NCI-H2081 treated with DMSO at 0.1 percent for 48 hours (cell line): ENCODE measurements at regions not wholly inside any gene's neighbourhood (a gene's known extent, or its start where the extent isn't known, plus 50 kb on each side); places are given as distances from the start of the nearest gene placed in this dataset.
A peak's percentile ranks its signal among the peaks of the same experiment; 100 is the strongest.

Source experiments
- DNase-seq: peaks from one replicate; lab custom pipeline; 2025; lab: John Stamatoyannopoulos, UW

GRCh38 chr2:219901155-219901554 is 273.7 kb downstream of the SLC4A3 start:
- no peak for DNase-seq

GRCh38 chr2:219902891-219903552 is 275.6 kb downstream of the SLC4A3 start:
- no peak for DNase-seq

GRCh38 chr2:219905640-219906039 is 278.2 kb downstream of the SLC4A3 start:
- DNase-seq = no peak

DNA sequence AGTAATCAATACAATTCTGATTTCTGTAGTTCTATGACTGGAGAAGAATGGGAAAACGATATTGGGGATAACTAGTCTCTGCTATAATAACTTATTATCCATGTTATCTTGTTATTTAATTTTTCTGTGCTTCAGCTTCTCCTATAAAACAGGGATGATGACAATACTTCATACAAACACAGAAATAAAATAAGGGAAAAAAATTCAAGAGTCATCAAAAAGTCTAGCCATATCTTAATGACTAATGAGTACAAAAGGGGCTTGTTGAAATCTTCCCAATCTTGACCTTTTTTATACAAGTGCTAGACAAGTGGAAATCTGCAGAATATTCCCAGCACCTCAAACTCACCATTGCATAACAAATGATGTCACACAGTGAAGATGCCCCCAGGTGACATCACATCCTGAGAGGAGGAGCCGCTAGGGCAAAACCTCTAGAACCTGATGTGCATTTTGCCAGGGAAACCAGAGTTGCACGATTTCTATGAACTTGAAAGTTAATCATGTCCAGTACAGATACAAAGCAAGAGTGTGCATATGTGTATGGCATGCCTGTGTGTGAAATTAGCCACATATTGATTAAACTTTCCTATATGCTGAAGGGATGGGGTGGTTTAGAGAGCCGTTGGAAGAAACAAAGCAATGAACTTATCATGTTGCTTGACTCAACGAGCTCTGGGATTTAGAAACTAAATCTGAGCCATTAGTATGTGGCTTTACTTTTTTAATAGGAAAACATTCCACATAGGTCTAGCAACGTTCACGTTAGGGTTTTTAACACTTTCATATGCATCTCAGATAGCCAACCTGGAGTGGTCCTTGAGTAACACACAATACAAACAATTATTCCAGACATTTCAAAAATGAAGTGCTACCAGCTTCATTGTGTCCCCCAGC is 278.9 kb downstream of the SLC4A3 start:
- no peak for DNase-seq

DNA sequence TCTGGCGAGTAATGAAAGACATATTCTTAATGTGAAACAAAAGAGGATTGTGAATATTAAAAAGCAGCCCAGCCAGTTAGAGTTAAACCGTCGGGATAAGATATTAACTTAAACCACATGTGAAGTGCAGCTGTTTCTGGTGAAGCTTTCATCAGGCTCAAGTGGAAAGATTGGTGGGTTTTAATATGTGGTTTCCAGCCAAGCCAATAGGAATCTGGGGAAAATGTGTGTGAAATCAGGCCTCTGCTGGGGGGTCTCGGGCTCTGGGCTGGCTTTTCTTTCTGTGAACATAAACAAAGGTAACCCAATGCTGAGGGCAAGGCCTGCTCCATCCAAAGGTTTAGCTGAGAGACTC is 279.6 kb downstream of the SLC4A3 start:
- DNase-seq = no peak

DNA sequence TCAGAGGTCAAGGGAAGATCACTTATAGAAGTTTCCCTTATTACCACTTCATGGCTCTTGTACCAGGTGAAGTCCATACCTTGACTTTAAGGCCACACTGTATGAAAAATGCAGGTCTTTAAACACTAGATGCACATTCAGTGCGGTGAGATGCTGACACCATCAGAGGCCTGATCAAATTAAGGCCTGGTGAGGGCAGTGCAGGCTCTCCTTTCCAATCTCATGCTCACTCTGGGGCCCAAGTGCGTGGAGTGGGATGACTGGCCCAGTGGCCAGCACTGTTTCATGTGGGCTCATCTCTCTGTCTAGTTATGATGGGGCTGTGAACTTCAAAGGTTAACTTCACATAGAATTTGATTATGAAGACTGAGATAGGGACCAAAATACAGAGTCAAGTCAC is 281.1 kb downstream of the SLC4A3 start:
- no peak for DNase-seq

- DNase-seq = no peak
Observed at GRCh38 chr2:219911541-219911940, 284.1 kb downstream of the SLC4A3 start.

GRCh38 chr2:219912491-219912921 is 285.1 kb downstream of the SLC4A3 start:
- DNase-seq = no peak

DNA sequence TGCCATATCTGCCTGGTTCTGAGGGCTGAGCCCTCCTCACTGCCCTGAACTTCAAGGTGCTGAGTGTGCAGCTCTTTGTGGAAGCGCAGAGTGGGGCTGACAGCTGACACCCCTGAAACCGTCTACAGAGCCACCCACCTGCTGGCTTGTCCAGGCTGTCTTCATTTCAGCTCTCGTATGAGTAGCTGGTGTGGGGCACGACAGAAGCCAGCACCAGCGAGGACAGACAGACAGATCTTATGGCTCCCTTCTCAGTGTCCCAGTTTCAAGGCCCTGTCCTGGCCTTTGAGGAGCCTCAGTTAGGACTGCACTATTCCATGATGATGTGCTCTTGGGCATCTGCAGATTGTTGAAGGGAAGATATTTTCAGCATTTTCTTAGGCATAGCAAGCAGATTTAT is 287.1 kb downstream of the SLC4A3 start:
- no peak for DNase-seq

- no peak for DNase-seq
Observed at GRCh38 chr2:219916281-219916680, 288.9 kb downstream of the SLC4A3 start.

GRCh38 chr2:219916726-219917440 is 289.5 kb downstream of the SLC4A3 start:
- no peak for DNase-seq

GRCh38 chr2:219918254-219918653 is 290.8 kb downstream of the SLC4A3 start:
- no peak for DNase-seq

- DNase-seq = peak; percentile 94
Observed at GRCh38 chr2:219918944-219919343, 291.5 kb downstream of the SLC4A3 start.

DNA sequence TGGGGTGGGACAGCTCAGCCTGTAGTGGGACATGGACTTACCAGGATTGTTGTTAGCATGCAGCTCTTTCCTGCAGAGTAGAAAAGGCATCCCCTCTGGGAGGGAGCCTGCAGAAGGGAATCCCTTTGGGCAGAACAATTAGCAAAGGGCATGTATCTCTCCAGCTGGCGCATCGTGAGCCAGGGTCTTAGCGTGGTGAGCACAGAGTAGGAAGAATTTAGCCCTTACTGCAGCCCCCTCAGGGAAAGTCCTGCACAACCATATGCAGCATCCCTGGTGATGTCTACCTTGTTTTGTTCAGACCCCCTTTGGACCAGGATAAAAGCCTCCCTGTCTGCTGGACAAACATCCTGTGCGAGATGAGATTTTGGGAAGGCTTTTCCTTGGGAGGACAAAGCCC is 292.1 kb downstream of the SLC4A3 start:
- no peak for DNase-seq

- no peak for DNase-seq
Observed at GRCh38 chr2:219929835-219930234, 302.4 kb downstream of the SLC4A3 start.

GRCh38 chr2:219939647-219940046 is 312.2 kb downstream of the SLC4A3 start:
- no peak for DNase-seq

DNA sequence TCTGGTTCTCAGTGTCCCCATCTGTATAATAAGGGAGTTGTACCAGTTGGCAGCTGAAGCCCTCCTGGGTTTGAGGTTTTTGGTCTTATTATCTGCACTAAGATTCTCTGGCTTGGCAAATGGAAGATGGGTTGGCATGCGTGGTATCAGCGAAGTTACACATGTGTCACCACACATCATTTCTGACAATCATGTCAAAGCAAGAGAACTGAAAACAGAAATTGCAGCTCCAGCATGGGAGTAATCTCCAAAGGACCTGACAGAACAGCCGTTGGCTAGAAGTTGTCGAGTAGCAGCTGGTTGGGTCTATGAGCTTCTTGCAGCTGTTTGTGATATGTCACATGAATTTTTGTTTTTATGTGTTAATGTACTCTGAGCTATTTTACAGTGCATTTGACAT is 317.4 kb downstream of the SLC4A3 start:
- DNase-seq = no peak

- no peak for DNase-seq
Observed at GRCh38 chr2:219946021-219946420, 318.6 kb downstream of the SLC4A3 start.

DNA sequence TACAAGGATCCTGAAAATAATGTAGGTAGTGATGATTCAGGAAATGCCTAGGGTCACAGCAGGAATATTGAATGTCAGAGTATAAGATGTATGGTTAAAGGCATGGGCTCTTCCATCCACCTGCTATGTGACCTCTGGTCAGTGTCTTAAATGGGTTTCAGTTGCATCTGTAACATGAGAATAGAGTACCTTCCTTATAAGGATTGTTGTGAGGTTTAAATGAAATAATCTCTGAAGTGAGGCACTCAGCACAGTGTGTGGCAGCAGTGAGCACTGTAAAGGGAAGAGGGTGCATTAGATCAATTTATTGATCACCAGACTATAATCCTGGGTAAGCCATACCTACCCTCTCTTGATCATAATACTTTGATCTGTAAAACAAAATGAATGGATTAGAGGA is 319.1 kb downstream of the SLC4A3 start:
- no peak for DNase-seq

DNA sequence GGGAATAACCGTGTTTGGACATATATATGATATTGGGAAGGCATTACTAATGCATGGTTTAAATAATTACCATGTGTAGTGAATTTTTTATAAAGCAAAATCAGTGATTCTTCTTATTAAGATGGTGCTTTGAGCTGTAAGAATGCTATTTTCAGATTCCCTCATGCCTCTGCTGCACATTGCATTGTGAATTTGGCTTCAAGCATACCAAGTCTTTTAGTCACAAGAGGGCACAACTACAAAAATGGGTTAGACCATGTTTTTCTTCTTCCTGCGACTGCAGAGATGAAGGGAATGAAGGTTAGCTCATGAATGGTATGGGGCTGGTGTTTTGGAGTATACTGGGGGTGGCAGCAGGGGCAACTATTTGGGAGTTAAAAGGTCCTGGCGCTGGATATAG is 320.1 kb downstream of the SLC4A3 start:
- DNase-seq = no peak

DNA sequence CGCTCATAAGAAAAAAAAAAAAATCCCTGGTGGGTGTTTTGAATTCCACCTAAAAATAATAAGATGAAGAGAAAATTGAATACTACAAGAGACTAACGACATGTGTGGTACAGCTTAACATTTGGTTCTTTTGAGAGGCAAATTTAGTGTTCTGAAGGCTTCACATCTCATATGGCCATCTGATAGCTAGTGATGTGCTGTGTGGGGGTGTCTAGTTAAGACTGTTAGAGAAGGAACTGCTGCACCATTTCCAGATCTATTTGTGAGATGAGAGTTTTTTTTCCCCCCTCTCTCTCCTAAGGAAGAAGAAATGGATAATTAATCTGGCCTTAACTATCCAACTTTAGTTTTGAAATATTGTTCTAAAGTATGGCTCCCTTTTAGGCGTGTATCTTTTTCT is 321.6 kb downstream of the SLC4A3 start:
- no peak for DNase-seq

DNA sequence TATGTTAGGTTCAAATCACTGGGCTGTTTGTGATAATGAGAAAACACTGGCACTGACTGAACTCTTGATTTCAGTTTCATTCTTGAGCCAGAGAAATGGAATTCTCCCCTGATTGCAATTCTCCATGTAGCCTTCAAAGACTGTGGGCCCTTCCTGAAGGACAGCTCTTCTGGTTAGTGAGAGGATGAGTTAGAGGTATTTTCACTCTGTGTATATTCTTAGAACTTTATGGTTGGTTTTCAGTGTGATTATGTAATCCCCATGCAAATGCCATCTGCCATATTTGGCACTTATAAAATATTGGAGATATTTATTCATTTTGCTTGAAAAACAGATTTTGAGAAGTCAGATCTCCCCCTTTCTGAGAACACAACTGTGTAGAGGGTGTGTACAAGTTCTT is 323.7 kb downstream of the SLC4A3 start:
- no peak for DNase-seq

DNA sequence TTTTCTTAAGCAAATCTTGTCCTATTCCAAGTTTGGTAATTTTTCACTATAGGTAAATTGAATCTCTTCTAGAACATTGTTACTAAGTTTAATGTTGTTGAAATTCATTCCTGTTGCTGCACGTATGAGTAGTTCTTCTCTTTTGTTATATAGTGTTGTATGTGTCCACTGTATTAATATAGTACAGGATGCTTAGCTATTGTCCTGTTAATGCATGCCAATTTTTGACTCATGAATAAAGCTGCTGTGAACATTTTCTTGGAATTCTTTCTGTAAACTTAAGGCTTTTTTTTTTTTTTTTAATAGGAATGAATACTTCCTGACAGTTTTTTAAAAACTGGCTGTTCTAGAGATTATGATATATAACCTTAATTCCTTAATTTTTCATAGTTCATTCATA is 326.9 kb downstream of the SLC4A3 start:
- DNase-seq = no peak
